ENCODE measurements at regions not wholly inside any gene's neighbourhood (a gene's known extent, or its start where the extent isn't known, plus 50 kb on each side); places are given as distances from the start of the nearest gene placed in this dataset.
"Not testable (repeated sequence)": the region's sequence is repeated elsewhere in the genome, so short reads cannot be mapped to it uniquely, and the experiment has no call there.

DNA sequence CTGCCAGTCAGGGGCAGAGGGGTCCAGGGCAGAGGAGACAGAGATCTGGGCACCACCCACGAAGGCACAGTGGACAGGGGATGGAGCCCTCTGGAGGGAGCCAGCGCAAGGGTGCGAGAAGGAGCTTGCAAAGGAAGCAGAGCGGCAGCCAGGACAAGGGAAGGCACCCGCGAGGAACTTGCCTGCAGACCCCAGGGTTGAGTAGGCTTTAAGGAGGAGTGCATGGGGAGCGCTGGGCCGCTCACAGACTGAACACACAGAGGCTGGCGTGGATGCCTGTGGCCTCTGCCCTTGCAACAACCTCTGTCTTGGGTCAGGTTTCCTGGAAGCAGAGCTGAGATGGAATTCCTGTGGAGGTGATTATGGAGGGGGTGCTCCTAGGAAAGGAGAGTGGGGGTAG is 374.4 kb downstream of the CNTNAP3B start:
- DNase-seq (ENCODE audit: low read depth), result not testable (repeated sequence)

DNA sequence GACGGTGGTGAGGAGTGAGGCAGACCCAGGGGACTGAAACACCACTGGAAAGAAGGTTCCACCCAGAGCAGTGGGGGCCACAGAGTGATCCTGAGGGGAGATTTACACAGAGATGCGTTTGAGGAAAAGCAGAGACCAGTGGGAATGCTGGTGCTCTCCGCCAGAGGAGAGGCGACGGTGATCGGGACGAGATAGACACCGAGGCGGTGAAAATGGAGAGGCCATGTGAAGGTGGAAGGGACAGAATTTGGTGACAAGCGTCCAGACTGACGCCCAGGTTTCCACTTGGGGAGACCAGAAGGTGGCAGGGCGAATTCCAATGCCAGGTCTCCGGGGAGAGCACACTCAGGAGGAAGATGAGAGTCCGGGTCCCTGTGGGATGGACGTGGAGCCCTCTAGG is 374.8 kb downstream of the CNTNAP3B start:
- not testable (repeated sequence) for DNase-seq (ENCODE audit: low read depth)

DNA sequence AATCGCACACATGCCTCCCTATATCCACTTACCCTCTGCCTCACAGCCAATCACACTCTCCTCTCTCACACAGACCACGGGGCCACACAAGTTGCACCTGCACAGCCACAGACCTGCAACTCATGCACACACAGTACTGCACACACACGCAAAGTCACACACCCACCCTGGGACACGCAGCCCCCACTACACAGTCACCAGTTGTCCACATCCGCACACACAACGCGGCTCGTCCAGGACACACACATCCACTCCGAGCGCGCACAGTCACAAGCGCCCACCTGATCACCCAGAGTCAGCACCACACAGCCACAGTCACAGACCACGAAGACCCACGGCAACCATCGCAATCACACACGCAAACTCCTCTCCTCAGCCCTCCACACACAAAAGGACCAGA is 387.3 kb downstream of the CNTNAP3B start:
- not testable (repeated sequence) for DNase-seq (ENCODE audit: low read depth)

DNA sequence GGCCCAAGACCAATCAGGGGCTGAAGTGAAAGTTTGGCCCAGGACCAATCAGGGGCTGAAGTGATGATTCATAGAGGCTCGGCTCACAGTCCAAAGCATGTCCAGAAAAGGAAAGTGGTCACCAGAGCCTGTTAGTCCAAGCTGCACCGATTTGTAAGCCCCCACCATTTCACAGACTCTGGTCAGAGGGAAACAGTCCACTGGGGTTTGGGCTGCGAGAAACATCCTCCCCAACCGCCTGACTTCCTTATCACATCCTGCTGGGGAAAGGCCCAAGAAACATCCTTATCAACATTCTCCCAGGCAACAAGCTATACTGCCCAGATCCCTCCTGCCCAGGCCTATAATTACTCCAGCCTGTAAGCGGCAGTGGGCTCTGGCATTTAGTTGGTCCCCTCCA is 388.1 kb downstream of the CNTNAP3B start:
- DNase-seq (ENCODE audit: low read depth), result not testable (repeated sequence)

DNA sequence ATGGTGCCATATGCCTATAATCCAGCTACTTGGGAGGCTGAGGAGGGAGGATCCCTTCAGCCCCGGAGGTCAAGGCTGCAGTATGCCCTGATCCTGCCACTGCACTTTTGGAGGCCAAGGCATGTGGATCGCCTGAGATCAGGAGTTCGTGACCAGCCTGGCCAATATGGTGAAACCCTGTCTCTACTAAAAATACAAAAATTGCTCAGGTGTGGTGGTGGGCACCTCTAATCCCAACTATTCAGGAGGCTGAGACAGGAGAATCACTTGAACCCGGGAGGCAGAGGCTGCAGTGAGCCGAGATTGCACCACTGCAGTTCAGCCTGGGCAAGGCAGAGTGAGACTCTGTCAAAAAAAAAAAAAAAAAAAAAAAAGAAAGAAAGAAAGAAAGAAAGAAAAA is 390.5 kb downstream of the CNTNAP3B start:
- not testable (repeated sequence) for DNase-seq (ENCODE audit: low read depth)

DNA sequence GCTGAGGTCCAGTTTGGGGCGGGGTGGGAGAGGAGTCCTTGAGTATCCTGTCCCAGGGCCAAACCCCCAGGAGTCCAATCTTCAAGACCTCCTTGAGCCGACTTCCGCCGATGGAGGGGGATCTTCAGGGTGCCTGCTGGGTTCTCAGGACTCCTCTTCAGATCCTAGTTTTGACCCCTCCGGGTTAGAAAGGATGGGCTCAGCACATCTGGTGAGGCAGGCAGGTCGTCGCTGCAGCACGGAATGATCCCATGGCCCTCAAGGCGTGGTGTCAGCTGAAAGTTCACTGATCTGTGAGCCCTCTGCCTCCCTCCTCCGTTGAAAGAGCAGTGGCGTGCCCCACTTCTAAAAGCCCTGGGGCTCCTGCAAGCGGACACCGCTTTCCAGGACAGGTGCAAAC is 430.0 kb downstream of the CNTNAP3B start:
- not testable (repeated sequence) for DNase-seq (ENCODE audit: low read depth)

DNA sequence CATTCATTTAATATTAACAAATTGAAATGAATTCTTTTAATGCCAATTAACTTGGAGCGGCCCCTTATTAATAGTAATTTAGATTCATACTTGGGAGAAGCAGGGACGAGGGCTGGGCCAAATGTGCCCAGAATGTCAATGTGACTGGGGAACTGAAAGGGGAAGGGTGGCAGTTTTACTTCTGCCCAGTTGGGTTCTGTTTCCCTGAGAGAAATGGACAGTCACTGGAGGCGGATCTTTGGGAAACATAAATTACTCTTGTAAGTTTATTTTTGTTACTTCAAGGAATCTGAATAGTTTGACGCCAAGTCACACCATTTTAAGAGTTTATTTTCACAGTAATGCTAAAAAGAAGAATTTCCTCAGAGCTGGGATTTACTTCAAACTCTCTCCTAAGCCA is 432.1 kb downstream of the CNTNAP3B start:
- not testable (repeated sequence) for DNase-seq (ENCODE audit: low read depth)

DNA sequence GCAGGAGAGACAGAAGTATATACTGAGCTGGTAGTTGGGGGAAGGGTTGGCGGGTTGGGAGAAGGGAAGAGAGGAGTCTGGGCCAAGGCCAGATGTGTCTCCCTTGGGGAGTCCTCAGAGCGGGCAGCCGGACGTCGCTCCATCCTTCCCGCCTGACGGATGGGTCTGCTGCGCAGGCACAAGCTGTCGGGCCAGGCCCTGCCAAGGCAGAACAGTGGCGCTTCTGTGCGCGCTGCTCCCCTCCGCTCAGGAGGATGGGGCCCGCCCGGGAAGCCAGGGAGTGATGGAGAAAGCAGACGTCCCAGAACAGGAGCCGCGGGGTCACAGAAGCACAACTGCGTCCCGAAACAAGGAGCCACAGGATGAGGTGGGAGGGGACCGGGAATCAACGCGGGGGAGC is 449.9 kb downstream of the CNTNAP3B start:
- not testable (repeated sequence) for DNase-seq (ENCODE audit: low read depth)

DNA sequence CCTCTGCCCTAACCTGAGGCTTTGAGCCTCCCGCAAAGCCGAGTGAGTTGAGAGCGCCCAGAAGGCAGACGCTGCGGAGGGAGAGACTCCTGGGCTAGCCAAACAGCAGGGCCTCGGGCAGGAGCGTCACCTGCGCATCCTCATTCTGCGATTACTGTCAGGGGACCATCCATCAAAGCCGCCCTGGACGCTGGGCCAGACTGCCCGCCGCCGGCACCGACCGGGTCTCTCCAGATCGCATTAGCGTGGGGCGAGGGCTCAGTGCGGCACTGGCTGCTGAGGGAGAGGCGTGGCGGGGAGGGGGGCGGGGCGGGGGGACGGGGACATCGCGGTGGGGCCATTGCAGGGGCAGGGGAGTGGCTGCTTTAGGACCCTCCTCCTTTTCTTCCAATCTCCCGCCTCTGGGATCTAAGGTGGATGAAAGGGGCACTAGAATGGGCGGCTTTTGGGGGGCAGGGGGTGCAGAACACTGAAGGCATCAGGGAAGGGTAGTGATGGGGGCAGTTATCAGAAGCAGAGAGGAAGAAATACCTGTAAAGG is 465.7 kb downstream of the CNTNAP3B start:
- not testable (repeated sequence) for DNase-seq (ENCODE audit: low read depth)

DNA sequence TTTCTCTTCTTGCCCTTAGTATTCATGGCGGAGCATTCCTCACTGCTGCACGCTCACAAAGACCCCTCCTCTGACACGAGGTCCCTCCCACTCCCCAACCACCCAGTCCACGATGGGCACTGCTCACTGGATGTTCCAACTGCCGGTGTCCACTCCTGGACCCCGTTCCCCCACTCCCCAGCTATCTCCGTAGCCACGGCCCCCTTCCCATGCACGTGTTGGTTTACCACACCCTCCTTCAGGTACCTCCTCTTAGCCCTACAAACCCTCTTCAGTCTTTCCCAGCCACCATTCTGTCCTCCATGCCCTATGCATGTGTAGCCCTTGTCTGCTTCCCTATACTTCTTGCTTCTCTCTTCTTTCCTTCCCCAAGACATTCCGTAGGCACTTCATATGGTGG is 469.6 kb upstream of the ZNG1F start:
- not testable (repeated sequence) for DNase-seq (ENCODE audit: low read depth)

DNA sequence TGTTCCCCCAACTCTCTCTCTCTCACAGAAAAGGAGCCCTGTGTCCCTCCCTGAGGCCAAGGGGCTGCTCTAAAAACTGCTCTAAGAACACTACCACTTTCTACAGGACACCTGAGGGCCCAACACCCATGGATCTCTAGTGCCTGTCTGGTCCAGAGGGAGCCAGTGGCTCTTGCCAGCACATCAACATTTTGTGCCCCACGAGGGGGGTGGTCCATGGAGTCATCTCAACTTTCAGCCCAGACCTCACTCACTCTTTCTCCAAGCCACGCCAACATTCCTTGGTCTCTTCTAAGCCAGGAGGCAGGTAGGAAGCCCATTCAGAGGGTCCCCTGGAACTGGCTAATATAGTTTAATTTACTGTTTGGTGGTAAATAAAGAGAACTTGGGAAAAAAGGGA is 469.0 kb upstream of the ZNG1F start:
- DNase-seq (ENCODE audit: low read depth), result not testable (repeated sequence)

DNA sequence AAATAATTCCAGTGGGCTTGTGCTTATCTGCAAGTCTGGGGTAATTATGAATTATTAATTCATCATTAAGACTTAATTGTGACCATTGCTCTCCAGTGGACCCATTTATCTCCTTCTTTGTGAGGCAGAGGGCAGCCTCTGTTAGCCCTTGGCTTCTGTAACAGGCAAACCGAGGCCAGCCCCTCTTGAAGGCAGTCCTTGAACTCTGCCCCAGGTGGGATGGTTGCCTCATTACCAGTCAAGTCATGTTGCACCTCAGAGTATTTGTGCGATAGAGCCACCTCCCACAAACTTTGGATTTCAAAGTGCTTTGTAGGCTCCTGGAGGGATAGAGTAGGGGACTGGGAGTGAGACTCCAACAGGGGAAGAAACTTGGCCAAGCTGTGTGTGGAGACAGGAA is 468.0 kb upstream of the ZNG1F start:
- not testable (repeated sequence) for DNase-seq (ENCODE audit: low read depth)

DNA sequence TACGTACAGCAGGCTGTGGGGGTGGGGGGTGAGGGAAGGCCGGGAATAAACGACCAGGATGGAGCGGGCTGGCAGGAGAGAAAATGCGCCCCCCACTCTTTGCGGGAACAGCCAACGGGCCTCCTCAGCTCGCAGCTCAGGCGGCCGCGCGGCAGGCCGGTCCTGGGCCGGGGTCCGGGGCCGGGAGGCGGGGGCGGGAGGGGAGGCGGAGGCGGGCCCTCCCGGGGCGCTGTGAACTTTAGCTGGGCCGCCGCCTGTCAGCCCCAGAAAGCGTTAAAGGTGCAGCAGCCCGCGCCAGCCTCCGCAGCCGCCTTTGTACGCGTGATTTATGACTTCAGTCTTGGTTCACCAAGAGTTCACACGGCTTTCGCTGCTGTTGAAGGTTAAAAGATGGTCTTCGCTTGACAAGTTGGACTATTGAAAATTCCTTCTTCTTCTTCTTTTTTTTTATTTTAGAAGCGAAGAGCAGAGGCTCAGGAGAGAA is 466.0 kb upstream of the ZNG1F start:
- not testable (repeated sequence) for DNase-seq (ENCODE audit: low read depth)

DNA sequence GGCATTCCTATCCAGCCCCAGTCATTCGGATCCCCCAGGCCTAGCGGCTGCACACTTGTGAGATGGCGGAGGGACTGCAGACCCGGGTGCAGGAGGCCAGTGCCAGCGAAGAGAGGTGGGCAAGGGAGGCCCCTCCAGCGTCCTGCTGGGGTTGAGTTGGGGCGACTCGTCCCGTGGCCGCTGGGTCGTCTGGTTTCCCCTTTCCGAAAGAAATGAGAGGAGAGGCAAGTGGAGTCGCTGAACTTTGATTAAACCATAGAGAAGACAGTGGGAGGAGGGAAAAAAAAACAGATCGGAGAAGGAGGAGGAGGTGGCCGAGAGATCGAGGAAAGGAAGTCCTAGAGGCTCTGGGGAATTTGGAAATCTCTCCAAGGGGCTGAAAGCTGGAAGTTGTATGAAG is 465.2 kb upstream of the ZNG1F start:
- not testable (repeated sequence) for DNase-seq (ENCODE audit: low read depth)

DNA sequence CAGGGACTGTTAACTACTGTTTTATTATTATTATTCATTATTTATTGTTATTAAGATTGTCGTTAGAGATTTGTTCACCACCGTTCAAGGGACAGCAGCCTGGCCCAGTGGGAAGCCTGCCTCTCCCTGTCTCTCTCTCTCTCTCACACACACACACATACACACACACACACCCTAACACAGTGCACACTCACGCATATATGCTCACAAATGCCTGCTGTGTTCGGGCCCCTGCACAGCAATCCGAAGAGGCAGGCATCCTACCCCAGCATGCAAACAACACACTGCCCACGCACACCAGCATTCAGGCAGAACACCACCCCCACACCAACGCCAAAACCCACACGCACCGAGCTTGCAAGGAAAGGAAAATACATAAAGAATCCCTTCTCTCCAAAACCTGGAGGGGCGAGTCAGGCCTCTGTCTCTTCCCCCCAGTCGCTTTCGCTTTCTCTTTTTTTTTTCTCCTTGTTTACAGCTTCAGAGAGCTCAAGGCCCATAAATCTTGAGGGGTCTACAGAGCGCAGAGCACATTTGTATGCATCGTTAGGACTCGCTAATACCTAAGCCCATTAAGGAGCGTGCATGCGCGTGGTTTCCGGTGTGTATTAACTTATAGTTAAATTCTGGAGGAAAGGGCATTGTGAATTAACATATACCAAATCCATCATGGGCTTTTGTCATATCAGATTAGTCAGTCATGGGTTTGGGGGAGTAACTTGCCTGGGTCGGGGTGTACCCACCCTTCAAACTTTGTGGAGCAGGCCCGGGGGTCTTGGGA is 464.6 kb upstream of the ZNG1F start:
- not testable (repeated sequence) for DNase-seq (ENCODE audit: low read depth)

DNA sequence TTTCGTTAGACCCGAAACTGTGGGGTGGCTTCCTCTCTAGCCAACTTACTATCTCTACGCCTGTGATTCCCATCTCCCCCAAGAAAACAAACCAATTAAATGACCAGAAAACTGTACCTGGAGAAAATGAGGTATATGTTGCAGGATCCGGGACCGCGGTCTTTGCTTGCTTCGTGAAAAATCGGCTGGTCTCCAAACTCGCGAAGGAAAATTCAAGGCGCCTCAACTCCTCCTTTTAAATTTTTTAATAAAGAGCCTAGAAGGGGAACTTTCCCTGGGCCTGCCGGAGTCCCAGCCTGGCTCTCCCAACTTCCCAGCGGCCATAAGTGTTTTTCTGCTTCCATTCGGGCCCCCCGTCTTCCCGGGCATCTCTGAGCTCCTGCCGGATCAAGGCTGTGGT is 463.7 kb upstream of the ZNG1F start:
- not testable (repeated sequence) for DNase-seq (ENCODE audit: low read depth)

DNA sequence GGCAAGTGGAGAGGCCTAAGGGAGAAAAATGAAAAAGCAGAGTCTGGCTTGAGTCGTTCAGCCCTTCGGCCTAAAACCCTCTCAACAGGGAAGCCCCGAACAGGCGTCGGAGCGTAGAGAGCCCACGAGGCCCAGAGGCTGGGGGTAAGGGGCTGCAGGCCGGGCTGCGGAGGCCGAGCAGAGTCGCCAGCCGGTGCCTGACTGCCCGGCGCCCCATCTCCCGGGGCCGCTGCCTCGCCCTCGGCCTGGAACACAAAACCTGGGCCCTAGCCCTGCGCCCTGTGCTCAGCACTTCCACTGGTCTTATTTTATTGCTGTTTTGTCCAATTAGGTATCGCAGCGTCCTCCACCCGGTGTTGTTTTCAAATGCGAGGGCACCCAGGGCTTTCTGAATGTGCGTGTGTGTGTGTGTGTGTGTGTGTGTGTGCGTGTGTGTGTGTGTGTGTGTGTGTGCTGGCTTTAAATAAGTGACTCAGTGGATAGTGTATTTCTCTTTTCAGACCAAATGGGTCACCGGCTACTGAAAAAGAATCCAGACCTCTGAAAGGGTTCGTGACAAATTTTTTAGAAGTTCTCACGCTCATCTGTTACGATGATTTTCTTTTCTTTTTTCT is 463.1 kb upstream of the ZNG1F start:
- DNase-seq (ENCODE audit: low read depth), result not testable (repeated sequence)

DNA sequence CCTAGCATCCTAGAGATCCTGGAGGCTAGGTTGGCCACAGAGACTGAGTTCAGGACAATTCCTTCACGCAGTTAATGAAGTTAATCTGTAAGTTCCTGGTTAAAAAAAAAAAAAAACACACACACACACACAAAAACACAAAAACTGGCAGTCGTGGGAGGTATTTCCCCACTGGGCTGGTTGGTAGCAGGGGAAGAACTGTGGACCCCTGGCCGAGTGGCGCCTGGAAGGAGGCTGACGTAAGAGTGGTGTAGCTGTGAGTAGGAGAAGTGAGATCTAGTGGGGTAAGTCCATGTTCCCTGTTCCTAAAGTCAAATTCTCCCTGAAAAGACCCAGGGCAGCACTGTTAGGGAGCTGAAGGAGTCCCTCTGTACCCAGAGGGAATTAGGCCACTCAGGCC is 461.0 kb upstream of the ZNG1F start:
- DNase-seq (ENCODE audit: low read depth), result not testable (repeated sequence)

DNA sequence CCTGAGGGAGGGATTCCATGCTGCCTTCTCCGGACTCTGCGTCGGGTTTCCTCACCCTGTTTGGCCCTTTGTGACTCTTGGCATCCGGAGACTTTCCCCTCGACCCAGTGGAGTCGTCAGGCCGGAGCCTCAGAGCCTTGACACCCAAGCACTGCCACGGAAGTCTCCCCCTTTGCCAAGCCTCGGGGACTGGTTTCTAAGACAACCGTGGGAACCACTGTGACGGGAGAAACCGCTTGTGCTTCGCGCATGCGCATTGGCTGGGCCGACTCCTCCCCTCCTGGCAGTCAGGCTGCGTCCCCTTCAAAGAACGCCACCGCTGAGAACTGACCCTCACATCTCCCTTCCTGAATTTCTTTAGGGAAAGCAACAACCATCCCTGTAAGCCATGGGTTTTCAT is 459.4 kb upstream of the ZNG1F start:
- DNase-seq (ENCODE audit: low read depth), result not testable (repeated sequence)

DNA sequence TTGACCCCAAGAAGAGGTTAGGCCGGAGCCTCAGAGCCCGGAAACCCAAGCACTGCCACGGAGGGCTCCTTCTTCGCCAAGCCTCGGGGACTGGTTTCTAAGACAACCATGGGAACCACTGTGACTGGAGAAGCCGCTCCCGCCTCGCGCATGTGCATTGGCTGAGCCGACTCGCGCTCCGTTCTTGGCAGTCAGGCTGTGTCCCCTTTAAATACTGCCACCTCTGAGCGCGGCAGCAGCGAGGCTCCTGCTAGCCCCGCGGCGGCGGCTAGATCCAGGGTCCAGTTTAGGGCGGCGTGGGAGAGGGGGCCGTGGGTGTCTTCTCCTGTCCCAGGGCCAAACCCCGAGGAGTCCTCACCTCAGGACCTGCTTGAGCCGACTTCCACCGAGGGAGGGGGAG is 457.1 kb upstream of the ZNG1F start:
- DNase-seq (ENCODE audit: low read depth), result not testable (repeated sequence)

DNA sequence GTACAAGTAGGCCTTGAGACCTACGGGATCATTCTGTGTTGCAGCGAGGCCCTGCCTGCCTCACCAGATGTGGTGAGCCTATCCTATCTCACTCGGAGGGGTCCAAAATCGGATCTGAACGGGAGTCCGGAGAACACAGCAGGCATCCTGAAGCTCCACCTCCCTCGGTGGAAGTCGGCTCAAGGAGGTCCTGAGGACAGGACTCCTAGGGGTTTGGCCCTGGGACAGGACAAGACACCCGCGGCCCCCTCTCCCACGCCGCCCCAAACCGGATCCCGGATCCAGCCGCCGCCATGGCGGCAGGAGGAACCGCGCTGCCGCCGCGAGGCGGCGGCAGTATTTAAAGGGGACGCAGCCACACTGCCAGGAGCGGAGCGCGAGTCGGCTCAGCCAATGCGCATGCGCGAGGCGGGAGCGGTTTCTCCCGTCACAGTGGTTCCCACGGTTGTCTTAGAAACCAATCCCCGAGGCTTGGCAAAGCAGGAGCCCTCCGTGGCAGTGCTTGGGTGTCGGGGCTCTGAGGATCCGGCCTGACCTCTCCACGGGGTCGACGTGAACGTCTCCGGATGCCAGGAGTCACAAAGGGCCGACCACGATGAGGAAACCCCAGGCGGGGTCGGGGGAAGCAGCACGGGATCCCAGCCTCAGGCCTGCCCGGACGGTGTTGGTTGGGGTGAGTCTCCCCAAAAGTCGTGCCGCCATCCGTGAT is 454.6 kb upstream of the ZNG1F start:
- peak; percentile 48 for DNase-seq (ENCODE audit: low read depth)

DNA sequence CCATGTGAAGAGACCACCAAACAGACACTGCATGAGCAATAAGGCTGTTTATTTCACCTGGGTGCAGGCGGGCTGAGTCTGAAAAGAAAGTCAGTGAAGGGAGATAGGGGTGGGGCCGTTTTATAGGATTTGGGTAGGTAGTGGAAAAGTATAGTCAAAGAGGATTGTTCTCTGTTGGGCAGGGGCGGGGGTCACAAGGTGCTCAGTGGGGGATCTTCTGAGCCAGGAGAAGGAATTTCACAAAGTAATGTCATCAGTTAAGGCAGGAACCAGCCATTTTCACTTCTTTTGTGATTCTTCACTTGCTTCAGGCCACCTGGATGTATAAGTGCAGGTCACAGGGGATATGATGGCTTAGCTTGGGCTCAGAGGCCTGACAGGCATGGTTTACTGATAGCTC is 444.6 kb upstream of the ZNG1F start:
- DNase-seq (ENCODE audit: low read depth), result not testable (repeated sequence)

All from stimulated activated CD4-positive, alpha-beta T cell treated with anti-CD3 and anti-CD28 coated beads, Interleukin-2, amount 100 ng/mL, for 4 hours (primary cell).